HG02970 (cell line): ENCODE measurements at regions not wholly inside any gene's neighbourhood (a gene's known extent, or its start where the extent isn't known, plus 50 kb on each side); places are given as distances from the start of the nearest gene placed in this dataset.

Experiments
- ATAC-seq: cut with Tn5 transposase; IDR thresholded peaks from one replicate; pipeline ENCODE4 v1.9.1; 2021; ENCODE audit warnings: mild to moderate bottlenecking, moderate library complexity, moderate number of reproducible peaks; ENCODE audit not compliant: unreplicated experiment, low FRiP score

- no peak for ATAC-seq
These were observed 274.9 kb downstream of the HAO1 start for GRCh38 chr20:7665376-7665775.

- ATAC-seq: no peak
These were observed 273.1 kb downstream of the HAO1 start for GRCh38 chr20:7667194-7667593.

- no peak for ATAC-seq
These were observed 267.7 kb downstream of the HAO1 start for GRCh38 chr20:7672571-7672970.

GRCh38 chr20:7673841-7674240 lies 266.4 kb downstream of the HAO1 start:
- no peak for ATAC-seq

GRCh38 chr20:7682916-7683315 lies 257.3 kb downstream of the HAO1 start:
- ATAC-seq: no peak

GRCh38 chr20:7687065-7687464 lies 253.2 kb downstream of the HAO1 start:
- ATAC-seq: no peak

GRCh38 chr20:7689151-7689550 lies 251.1 kb downstream of the HAO1 start:
- no peak for ATAC-seq

GRCh38 chr20:7691647-7692269 lies 248.5 kb downstream of the HAO1 start:
- no peak for ATAC-seq

GRCh38 chr20:7692478-7692877 lies 247.8 kb downstream of the HAO1 start:
- no peak for ATAC-seq

- no peak for ATAC-seq
These were observed 246.5 kb downstream of the HAO1 start for GRCh38 chr20:7693761-7694160.

GRCh38 chr20:7695051-7695495 lies 245.2 kb downstream of the HAO1 start:
- ATAC-seq: no peak

GRCh38 chr20:7695635-7696034 lies 244.6 kb downstream of the HAO1 start:
- no peak for ATAC-seq

- no peak for ATAC-seq
These were observed 243.9 kb downstream of the HAO1 start for GRCh38 chr20:7696311-7696710.

GRCh38 chr20:7702141-7702540 lies 238.1 kb downstream of the HAO1 start:
- ATAC-seq: no peak

- no peak for ATAC-seq
These were observed 236.7 kb downstream of the HAO1 start for GRCh38 chr20:7703551-7703961.

GRCh38 chr20:7703996-7704395 lies 236.3 kb downstream of the HAO1 start:
- no peak for ATAC-seq

GRCh38 chr20:7708112-7708511 lies 232.1 kb downstream of the HAO1 start:
- ATAC-seq: no peak

- no peak for ATAC-seq
These were observed 231.5 kb downstream of the HAO1 start for GRCh38 chr20:7708782-7709181.

- no peak for ATAC-seq
These were observed 229.8 kb downstream of the HAO1 start for GRCh38 chr20:7710440-7710839.

- ATAC-seq: no peak
These were observed 227.6 kb downstream of the HAO1 start for GRCh38 chr20:7712661-7713060.

GRCh38 chr20:7714549-7714948 lies 225.7 kb downstream of the HAO1 start:
- no peak for ATAC-seq

GRCh38 chr20:7716286-7716972 lies 223.8 kb downstream of the HAO1 start:
- ATAC-seq: no peak
